Thyroid gland (tissue), 4 donors: ENCODE measurements at regions not wholly inside any gene's neighbourhood (a gene's known extent, or its start where the extent isn't known, plus 50 kb on each side); places are given as distances from the start of the nearest gene placed in this dataset.

Source experiments
- CTCF ChIP-seq, 6 experiments: fragments of 200-600 bp in 3 of 6; fragments of 450-650 bp in 3 of 6; sonication (generic) in 3 of 6; IDR thresholded peaks; one replicate each; pipeline ENCODE4 v1.5.1; 2016 to 2019; ENCODE audit warnings: antibody characterized with exemption in 6 of 6, mild to moderate bottlenecking in 2 of 6, inconsistent platforms in 1 of 6, moderate library complexity in 1 of 6
- POLR2A ChIP-seq, 2 donors: fragments of 450-650 bp; IDR thresholded peaks; one replicate each; pipeline ENCODE4 v1.6.1; 2017; ENCODE audit warnings: antibody characterized with exemption in 2 of 2, mild to moderate bottlenecking in 2 of 2, moderate library complexity in 1 of 2

DNA sequence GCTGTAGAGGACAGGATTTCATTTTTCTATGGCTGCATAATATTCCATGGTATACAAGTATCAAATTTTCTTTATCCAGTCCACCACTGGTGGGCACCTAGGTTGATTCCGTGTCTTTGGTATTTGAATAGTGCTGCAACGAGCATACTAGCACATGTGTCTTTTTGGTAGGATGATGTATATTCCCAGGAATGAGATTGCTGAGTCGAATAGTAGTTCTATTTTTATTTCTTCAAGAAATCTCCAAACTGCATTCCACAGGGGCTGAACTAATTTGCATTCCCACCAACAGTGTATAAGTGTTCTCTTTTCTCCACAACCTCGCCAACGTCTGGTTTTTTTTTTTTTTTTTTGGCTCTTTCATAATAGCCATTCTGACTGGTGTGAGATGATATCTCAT is 550.0 kb downstream of the REEP3 start:
- TF ChIP-seq CTCF (IDR thresholded peaks at IDR 0.05), result no peak
- TF ChIP-seq POLR2A (IDR thresholded peaks at IDR 0.05), result no peak
